GM21447 (cell line): ENCODE measurements at regions not wholly inside any gene's neighbourhood (a gene's known extent, or its start where the extent isn't known, plus 50 kb on each side); places are given as distances from the start of the nearest gene placed in this dataset.

Source experiments
- ATAC-seq: cut with Tn5 transposase; IDR thresholded peaks from one replicate; pipeline ENCODE4 v1.9.1; 2021; ENCODE audit not compliant: unreplicated experiment

GRCh38 chr5:3811116-3811515 lies 215.5 kb downstream of the IRX1 start:
- no peak for ATAC-seq

- ATAC-seq: no peak
These were observed 223.0 kb downstream of the IRX1 start for GRCh38 chr5:3818624-3819023.

GRCh38 chr5:3825531-3826451 lies 230.2 kb downstream of the IRX1 start:
- no peak for ATAC-seq

- no peak for ATAC-seq
These were observed 232.0 kb downstream of the IRX1 start for GRCh38 chr5:3827624-3828023.

- no peak for ATAC-seq
These were observed 233.1 kb downstream of the IRX1 start for GRCh38 chr5:3828761-3829160.

GRCh38 chr5:3833566-3833965 lies 237.9 kb downstream of the IRX1 start:
- no peak for ATAC-seq

- ATAC-seq: no peak
These were observed 240.2 kb downstream of the IRX1 start for GRCh38 chr5:3835811-3836210.

- ATAC-seq: no peak
These were observed 240.9 kb downstream of the IRX1 start for GRCh38 chr5:3836528-3836927.

GRCh38 chr5:3837506-3837905 lies 241.9 kb downstream of the IRX1 start:
- no peak for ATAC-seq

- no peak for ATAC-seq
These were observed 243.5 kb downstream of the IRX1 start for GRCh38 chr5:3839151-3839550.

- ATAC-seq: no peak
These were observed 247.0 kb downstream of the IRX1 start for GRCh38 chr5:3842591-3842990.

GRCh38 chr5:3843706-3844105 lies 248.1 kb downstream of the IRX1 start:
- no peak for ATAC-seq

- ATAC-seq: no peak
These were observed 248.6 kb downstream of the IRX1 start for GRCh38 chr5:3844266-3844665.

GRCh38 chr5:3845230-3845629 lies 249.6 kb downstream of the IRX1 start:
- ATAC-seq: no peak

GRCh38 chr5:3852161-3852916 lies 256.7 kb downstream of the IRX1 start:
- no peak for ATAC-seq

GRCh38 chr5:3853362-3853761 lies 257.7 kb downstream of the IRX1 start:
- no peak for ATAC-seq

- no peak for ATAC-seq
These were observed 258.7 kb downstream of the IRX1 start for GRCh38 chr5:3854188-3854821.

- no peak for ATAC-seq
These were observed 260.4 kb downstream of the IRX1 start for GRCh38 chr5:3856036-3856435.

GRCh38 chr5:3858524-3858923 lies 262.9 kb downstream of the IRX1 start:
- ATAC-seq: no peak

GRCh38 chr5:3862906-3863305 lies 267.3 kb downstream of the IRX1 start:
- ATAC-seq: no peak

GRCh38 chr5:3875144-3875543 lies 279.5 kb downstream of the IRX1 start:
- ATAC-seq: no peak

GRCh38 chr5:3878267-3878666 lies 282.6 kb downstream of the IRX1 start:
- no peak for ATAC-seq
